GM10266 (cell line): ENCODE measurements at regions not wholly inside any gene's neighbourhood (a gene's known extent, or its start where the extent isn't known, plus 50 kb on each side); places are given as distances from the start of the nearest gene placed in this dataset.

ENCODE experiments used
- DNase-seq: peaks from one replicate; pipeline ENCODE4 v3.0.0; 2012; ENCODE audit errors: extremely low spot score
- TF ChIP-seq, protein P1 (sequence below): IDR thresholded peaks from 2 replicates; pipeline ENCODE4 v1.5.1; 2012; ENCODE audit warnings: mild to moderate bottlenecking, low read depth; ENCODE audit not compliant: control insufficient read depth, insufficient read depth; ENCODE audit errors: missing control alignments

DNA sequence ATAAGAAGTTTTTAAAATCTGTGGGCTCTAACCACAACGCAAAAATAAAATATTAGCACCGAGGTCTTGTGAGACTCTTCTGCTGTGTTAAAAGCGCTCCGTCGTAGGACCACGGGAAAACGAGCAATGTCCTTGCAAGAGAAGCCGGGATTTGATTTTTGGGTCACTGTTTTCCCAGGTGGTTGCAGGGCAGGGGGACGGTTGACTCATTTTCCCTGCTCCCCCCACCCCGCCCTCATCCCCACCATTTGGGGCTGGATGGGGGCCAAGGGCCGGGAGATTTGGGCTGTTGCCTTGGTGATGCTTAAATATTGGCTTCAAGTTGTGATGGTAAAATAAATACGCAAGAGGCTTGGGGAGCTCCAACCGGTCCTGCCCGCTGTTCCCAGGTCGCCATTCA is 67.6 kb upstream of the SLC25A33 start:
- DNase-seq = no peak

DNA sequence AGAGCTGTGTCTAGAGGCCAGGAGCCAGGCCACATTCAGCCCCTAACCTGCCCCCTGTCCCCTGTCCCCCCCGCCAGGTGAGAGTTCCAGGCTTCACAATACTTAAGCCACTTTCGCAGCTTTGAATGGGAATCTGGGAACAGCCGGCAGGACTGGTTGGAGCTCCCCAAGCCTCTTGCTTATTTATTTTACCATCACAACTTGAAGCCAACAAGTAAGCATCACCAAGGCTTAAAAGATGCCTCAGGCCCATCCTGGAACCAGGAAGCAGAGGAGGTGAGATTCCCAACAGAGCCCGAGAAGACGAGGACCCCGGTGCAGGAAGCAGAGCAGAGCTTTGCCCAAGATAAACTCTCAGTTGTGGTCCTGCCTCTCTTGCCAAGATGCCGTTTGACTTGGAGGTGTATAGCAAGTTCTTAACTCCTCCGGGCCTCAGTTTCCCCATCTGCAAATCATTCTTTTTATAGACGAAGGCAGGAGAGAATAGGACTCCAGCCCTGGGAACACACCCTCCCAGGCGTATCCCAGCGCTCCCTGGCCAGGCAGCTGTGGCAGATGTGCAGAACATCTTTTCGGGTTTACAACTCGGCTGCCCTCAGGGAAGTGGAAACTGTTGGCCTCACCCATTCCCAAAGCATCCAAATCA is 66.8 kb upstream of the SLC25A33 start:
- no peak for DNase-seq
- TF ChIP-seq, protein P1, sequence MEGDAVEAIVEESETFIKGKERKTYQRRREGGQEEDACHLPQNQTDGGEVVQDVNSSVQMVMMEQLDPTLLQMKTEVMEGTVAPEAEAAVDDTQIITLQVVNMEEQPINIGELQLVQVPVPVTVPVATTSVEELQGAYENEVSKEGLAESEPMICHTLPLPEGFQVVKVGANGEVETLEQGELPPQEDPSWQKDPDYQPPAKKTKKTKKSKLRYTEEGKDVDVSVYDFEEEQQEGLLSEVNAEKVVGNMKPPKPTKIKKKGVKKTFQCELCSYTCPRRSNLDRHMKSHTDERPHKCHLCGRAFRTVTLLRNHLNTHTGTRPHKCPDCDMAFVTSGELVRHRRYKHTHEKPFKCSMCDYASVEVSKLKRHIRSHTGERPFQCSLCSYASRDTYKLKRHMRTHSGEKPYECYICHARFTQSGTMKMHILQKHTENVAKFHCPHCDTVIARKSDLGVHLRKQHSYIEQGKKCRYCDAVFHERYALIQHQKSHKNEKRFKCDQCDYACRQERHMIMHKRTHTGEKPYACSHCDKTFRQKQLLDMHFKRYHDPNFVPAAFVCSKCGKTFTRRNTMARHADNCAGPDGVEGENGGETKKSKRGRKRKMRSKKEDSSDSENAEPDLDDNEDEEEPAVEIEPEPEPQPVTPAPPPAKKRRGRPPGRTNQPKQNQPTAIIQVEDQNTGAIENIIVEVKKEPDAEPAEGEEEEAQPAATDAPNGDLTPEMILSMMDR = no peak

More for the DNA sequence above, 67.6 kb upstream of the SLC25A33 start:
- TF ChIP-seq, protein P1 = no peak

DNA sequence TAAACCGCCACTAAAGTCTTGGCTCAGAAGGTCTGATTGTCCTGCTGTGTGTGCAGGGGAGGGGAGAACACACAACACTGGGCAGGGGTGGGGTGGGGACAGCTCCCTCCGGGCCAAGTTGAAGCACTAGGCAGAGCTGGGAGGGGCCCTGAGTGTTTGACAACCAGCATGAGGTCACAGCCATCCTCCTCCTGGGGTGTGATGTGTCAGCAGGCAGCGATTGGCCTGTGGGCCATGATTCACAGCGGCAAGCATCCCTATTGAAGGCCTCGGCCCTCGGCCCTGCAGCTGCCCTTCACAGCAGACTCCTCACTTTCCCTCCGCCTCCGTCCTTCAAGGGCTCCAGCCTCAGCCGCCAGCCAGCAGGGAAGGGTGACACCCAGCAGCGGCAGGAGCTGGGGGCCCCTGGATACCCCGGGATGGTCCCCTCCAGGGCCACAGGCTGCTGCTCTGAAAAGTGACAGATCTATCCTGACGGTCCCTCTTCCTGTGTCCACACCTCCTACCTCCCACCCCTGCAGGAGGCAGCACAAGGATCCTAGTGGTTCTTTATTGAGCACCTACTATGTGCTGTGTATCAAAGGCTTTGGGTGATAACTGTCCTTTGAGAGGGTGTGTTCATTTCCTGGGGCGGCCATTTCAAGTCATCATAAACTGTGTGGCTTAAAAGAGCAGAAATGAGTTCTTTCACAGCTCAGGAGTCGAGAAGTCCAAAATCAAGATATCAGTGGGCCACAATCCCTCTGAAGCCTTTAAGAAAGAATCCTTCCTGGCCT is 66.0 kb upstream of the SLC25A33 start:
- DNase-seq = no peak
- TF ChIP-seq, protein P1 = no peak

DNA sequence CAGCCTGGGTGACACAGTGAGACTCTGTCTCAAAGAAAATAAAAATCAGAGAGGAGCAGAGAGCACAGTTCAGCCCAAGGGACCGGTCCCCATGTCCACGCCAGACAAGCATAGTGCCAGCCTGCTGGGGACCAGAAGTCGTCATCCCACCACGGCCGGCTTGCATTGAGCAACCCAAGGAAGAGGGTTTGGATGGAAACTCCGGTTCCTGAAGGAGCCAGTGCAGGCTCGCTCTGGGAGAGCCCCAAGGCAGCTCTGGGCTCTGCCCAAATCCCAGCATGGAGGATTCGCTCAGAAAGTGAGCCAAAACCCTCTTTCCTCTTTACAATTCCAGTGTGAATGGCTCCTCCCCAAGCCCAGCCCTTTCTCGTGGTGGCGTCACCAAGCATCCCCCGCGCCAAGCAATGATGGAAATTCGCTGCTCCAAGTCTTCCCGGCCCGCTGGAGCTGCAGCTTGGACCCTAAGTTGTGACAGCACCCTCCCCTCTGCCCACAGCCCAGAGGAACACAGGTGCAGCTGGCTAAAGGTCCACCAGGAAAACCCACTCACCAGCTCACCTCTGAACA is 64.1 kb upstream of the SLC25A33 start:
- DNase-seq = no peak
- TF ChIP-seq, protein P1 = no peak

DNA sequence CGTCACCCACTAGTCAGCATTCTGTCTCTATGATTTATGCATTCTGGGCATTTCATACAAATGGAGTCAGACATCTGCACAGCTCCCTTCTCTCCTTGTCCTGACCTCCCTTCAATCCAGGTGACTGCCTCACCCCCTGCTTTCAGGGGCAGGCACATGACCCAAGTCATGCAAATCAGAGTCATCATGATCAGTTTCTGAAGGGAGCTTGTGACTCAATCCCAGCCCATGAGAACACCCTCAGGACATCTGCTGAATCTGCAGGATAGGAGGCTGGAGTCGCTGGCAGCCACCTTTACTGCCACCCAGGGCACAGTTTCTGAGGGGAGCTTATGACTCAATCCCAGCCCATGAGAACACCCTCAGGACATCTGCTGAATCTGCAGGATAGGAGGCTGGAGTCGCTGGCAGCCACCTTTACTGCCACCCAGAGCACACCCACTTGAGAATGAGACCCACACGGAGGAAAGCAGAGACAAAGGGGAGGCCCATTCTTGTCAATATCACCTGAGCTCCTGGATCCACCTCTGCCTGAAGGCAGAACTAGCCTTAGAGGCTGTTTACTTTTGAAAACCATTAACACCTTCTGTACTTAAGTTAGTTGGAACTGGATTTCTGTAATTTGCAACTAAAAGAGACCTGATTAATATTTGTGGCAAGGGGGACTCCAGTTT is 62.3 kb upstream of the SLC25A33 start:
- TF ChIP-seq, protein P1 = no peak
- DNase-seq = no peak

DNA sequence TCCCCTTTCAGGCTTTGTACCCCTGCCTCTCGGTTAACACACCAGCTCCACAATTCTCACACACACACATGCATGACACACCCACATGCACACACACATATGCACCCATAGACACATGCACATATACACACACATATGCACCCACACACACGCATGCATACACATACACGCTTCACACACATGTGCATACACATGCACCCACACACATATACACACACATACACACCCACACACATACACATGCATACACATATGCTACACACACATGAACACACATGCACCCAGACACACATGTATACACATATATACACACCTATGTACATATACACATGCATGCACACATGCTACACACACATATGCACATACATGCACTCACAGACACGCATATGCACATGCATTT is 61.7 kb upstream of the SLC25A33 start:
- no peak for DNase-seq
- TF ChIP-seq, protein P1 = no peak

DNA sequence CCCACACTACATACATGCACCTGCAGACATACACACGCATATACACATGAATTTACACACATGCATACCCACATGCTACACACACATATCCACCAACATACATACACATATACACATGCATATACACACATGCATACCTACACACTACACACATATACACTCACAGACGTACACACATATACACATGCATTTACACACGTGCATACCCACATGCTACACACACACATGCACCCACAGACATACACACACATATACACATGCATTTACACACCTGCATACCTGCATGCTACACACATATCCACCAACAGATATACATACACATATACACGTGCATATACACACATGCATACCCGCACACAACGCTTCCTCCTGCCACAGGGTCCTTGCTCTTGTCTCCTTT is 61.2 kb upstream of the SLC25A33 start:
- TF ChIP-seq, protein P1 = no peak
- DNase-seq = no peak
